ENCODE measurements at regions not wholly inside any gene's neighbourhood (a gene's known extent, or its start where the extent isn't known, plus 50 kb on each side); places are given as distances from the start of the nearest gene placed in this dataset.
A peak's percentile ranks its signal among the peaks of the same experiment; 100 is the strongest.

GRCh38 chr4:26257850-26258249, 63.0 kb upstream of the RBPJ start:
- DNase-seq, result no peak

GRCh38 chr4:26260571-26260970, 60.2 kb upstream of the RBPJ start:
- DNase-seq, result no peak

- no peak for DNase-seq
These were observed 59.4 kb upstream of the RBPJ start for GRCh38 chr4:26261405-26261804.

- peak; percentile 14 for DNase-seq
These were observed 57.6 kb upstream of the RBPJ start for GRCh38 chr4:26263165-26263564.

- no peak for DNase-seq
These were observed 56.7 kb upstream of the RBPJ start for GRCh38 chr4:26264109-26264508.

- DNase-seq, result no peak
These were observed 53.7 kb upstream of the RBPJ start for GRCh38 chr4:26267087-26267486.

GRCh38 chr4:26268246-26268645, 52.6 kb upstream of the RBPJ start:
- no peak for DNase-seq

GRCh38 chr4:26269038-26269437, 51.8 kb upstream of the RBPJ start:
- DNase-seq, result no peak
